ENCODE measurements at regions not wholly inside any gene's neighbourhood (a gene's known extent, or its start where the extent isn't known, plus 50 kb on each side); places are given as distances from the start of the nearest gene placed in this dataset.

- Histone ChIP-seq H3K79me1 (ENCODE audit: low read depth, low read length) (no peaks in the 10 kb centered on the region), H3K4me1 (replicated peaks in 1 of 4; ENCODE audit: control insufficient read depth in 3 of 4, insufficient read depth in 4 of 4, low read length in 3 of 4) (peaks cover 2 to 7% (median 4%) of the 10 kb centered on the region in 4 experiments; a peak in 6 of 7 replicates), H3K14ac (ENCODE audit: insufficient read length) (no peak overlapping the region), H3K9ac (replicated peaks in 1 of 4; ENCODE audit: extremely low read depth in 1 of 4, low read depth in 3 of 4, low read length in 3 of 4) (no peak overlapping the region), H3K9me3 (ENCODE audit: insufficient read depth in 2 of 2, low read depth in 1 of 2, low read length in 1 of 2) (no peaks in the 10 kb centered on the region), H3K27ac (ENCODE audit: low read depth, low read length) (no peak overlapping the region), H4K5ac (ENCODE audit: insufficient read length, low read depth, low read length) (no peak overlapping the region), H4K8ac (ENCODE audit: extremely low read depth, insufficient read depth, low read length) (no peak overlapping the region), H3K23me2 (ENCODE audit: low read depth, low read length) (no peaks in the 10 kb centered on the region), H3K36me3 (ENCODE audit: control insufficient read depth in 2 of 4, insufficient read depth in 4 of 4, low read length in 3 of 4) (no peaks in the 10 kb centered on the region), H2BK120ac (replicated peaks; ENCODE audit: low read depth, low read length) (no peak overlapping the region), H3K18ac (ENCODE audit: extremely low read depth, low read length) (no peak overlapping the region), H2BK5ac (ENCODE audit: low read depth, low read length) (no peak overlapping the region), H3K79me2 (ENCODE audit: control insufficient read depth in 1 of 2, insufficient read depth in 2 of 2, low read length in 2 of 2) (no peaks in the 10 kb centered on the region), H3K4me3 (ENCODE audit: extremely low read depth in 1 of 4, insufficient read depth in 2 of 4, low read depth in 3 of 4, low read length in 4 of 4) (no peak overlapping the region), H4K20me1 (replicated peaks in 1 of 2; ENCODE audit: control insufficient read depth in 1 of 2, insufficient read depth in 2 of 2, low read length in 2 of 2) (no peaks in the 10 kb centered on the region), H4K91ac (replicated peaks; ENCODE audit: insufficient read length, low read length) (no peak overlapping the region), H3K4ac (replicated peaks; ENCODE audit: insufficient read length, low read depth, low read length) (no peak overlapping the region), H2AFZ (ENCODE audit: low read length) (no peak overlapping the region), H3K56ac (replicated peaks; ENCODE audit: insufficient read length, low read depth, low read length) (no peak overlapping the region), H2BK12ac (ENCODE audit: low read depth, low read length) (no peak overlapping the region), H2BK20ac (ENCODE audit: low read length) (no peak overlapping the region), H2BK15ac (ENCODE audit: low read length) (no peak overlapping the region), H3K4me2 (ENCODE audit: insufficient read depth in 1 of 2, low read depth in 2 of 2, low read length in 2 of 2) (no peak overlapping the region), H3K23ac (ENCODE audit: insufficient read length) (no peak overlapping the region), H2AK5ac (ENCODE audit: low read depth, low read length) (no peak overlapping the region), H3K27me3 (replicated peaks in 1 of 4; ENCODE audit: control insufficient read depth in 3 of 4, extremely low read depth in 1 of 4, insufficient read depth in 3 of 4, low read length in 3 of 4) (no peaks in the 10 kb centered on the region)
- ChIA-PET CTCF (ENCODE audit: partially characterized antibody) (interaction anchor here (0.7 kb wide), 1 partner anchor 289 kb away, joined by 3 read pairs; no protein-coding TSS in a partner anchor), POLR2A (ENCODE audit: partially characterized antibody) (no interaction called here)
- FAIRE-seq (no peak), DNase-seq (ENCODE audit: low read depth in 1 of 2, low spot score in 2 of 2) (no peak)
- 90% methylated on average over 4 of the region's 4 CpGs; no CpG with 5 or more reads in 1 of the 2 experiments for WGBS, 2 experiments (ENCODE audit: extremely low coverage in 1 of 2, insufficient coverage in 1 of 2, insufficient read length in 1 of 2, insufficient replicate concordance in 2 of 2, low coverage in 1 of 2, low lambda C conversion rate in 2 of 2, missing lambda C conversion rate in 1 of 2)
- TF ChIP-seq SIX5 (IDR thresholded peaks at IDR 0.05; ENCODE audit: low read depth, low read length) (no peak), EP300 (IDR thresholded peaks at IDR 0.05; ENCODE audit: borderline replicate concordance in 1 of 2, low read depth in 2 of 2, low read length in 2 of 2) (no peak), SUZ12 (IDR thresholded peaks at IDR 0.05; ENCODE audit: low read length) (no peak), ASH2L (IDR thresholded peaks at IDR 0.05; ENCODE audit: low read length) (no peak), TEAD4 (IDR thresholded peaks at IDR 0.05; ENCODE audit: low read depth, low read length) (no peak), HDAC2 (IDR thresholded peaks at IDR 0.05; ENCODE audit: borderline replicate concordance in 1 of 2, low read depth in 2 of 2, low read length in 2 of 2) (no peak), CHD1 (IDR thresholded peaks at IDR 0.05; ENCODE audit: low read depth, low read length) (no peak), KDM1A (IDR thresholded peaks at IDR 0.05; ENCODE audit: borderline replicate concordance, low read length) (no peak), ATF3 (IDR thresholded peaks at IDR 0.05; ENCODE audit: insufficient read depth, low read depth, low read length) (no peak), GABPA (IDR thresholded peaks at IDR 0.05; ENCODE audit: borderline replicate concordance, insufficient read depth, low read length) (no peak), JUND (IDR thresholded peaks at IDR 0.05; ENCODE audit: low read length) (no peak), CBX8 (IDR thresholded peaks at IDR 0.05; ENCODE audit: borderline replicate concordance, low read depth, low read length) (no peak), POLR2AphosphoS5 (IDR thresholded peaks at IDR 0.05; ENCODE audit: low read depth, low read length) (no peak), EZH2 (IDR thresholded peaks at IDR 0.05; ENCODE audit: low read depth, low read length, severe bottlenecking) (no peak)
Measured at GRCh38 chr10:76719006-76719405, 918.6 kb downstream of the KCNMA1 start.
